PFSK-1 (cell line): ENCODE measurements at regions not wholly inside any gene's neighbourhood (a gene's known extent, or its start where the extent isn't known, plus 50 kb on each side); places are given as distances from the start of the nearest gene placed in this dataset.

Experiments
- FOXP2 ChIP-seq: optimal IDR thresholded peaks from 2 replicates; pipeline ENCODE3; 2011; ENCODE audit warnings: borderline replicate concordance, control low read depth, inconsistent platforms; ENCODE audit not compliant: insufficient read depth; ENCODE audit errors: extremely low read length, extremely low read depth
- POLR2AphosphoS5 ChIP-seq: IDR thresholded peaks from 2 replicates; pipeline ENCODE4 v1.6.1; 2012; ENCODE audit warnings: low read depth, mild to moderate bottlenecking, control low read depth, low read length, moderate library complexity
- REST ChIP-seq, 2 experiments: IDR thresholded peaks; 2 replicates each; pipeline versions ENCODE4 v1.6.1 to v1.8.0; 2011 to 2012; ENCODE audit warnings: low read depth in 2 of 2, low read length in 2 of 2, control low read depth in 1 of 2, inconsistent platforms in 1 of 2, mild to moderate bottlenecking in 1 of 2, moderate library complexity in 1 of 2; ENCODE audit not compliant: insufficient read depth in 1 of 2
- SIN3A ChIP-seq: IDR thresholded peaks from 2 replicates; pipeline ENCODE4 v1.6.1; 2012; ENCODE audit warnings: mild to moderate bottlenecking, low read length, moderate library complexity, borderline replicate concordance; ENCODE audit not compliant: insufficient read depth
- TAF1 ChIP-seq: IDR thresholded peaks from 2 replicates; pipeline ENCODE4 v1.6.1; 2012; ENCODE audit warnings: low read length, control low read depth, borderline replicate concordance; ENCODE audit not compliant: insufficient read depth

DNA sequence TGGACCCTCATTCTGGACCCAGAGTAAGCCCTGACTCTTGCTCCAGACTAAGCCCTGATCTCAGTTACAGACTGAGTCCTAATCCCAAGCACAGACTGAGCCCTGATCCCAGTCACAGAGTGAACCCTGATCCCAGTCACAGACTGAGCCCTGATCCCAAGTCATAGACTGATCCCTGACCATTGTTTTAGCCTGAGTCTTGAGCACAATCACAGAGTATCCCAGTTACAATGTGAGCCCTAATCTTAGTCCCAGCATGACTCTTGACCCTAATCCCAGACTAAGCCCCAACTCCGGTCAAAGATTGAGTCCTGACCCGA lies 240.6 kb downstream of the RBM19 start:
- TF ChIP-seq FOXP2 (no peak), SIN3A (no peak), POLR2AphosphoS5 (no peak), TAF1 (no peak), REST (IDR thresholded peaks at IDR 0.05; ENCODE audit: insufficient read depth in 1 of 2, low read depth in 2 of 2, low read length in 2 of 2) (no peak)

DNA sequence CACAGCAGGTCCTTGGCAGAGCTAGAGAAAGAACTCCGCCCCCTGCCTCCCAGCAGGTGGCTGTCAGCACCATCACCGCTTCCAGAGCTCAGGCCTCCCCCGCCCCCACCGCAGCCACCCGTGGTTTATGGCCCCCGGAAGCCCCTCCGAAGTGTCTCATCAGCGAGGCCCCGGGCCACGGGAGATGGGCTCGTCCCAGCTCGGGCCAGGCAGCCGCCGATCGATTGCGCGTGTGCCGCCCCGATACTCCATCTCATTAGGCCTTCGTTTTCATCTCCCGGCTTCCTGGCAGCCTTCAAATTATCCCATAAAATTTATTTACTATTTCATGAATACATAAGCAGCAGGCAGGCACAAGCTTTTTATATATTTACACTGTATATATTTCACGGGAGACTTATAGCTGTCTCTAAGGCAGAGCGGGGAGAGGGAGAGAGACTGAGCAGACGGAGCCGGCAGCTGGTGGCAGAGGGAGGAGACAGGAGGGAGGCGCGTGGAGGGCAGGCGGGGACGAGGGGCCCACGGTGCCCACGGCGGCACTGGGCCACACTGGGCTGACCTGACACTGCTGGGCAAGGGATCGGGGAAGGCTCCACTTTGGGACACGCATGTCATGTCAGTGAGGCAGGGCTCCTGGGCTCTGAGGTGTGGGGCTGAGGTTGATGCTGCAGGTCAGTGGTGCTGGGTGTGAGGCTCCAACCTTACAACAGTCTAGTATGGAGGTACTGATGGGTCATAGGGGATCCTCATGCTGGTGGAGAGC lies 241.2 kb downstream of the RBM19 start:
- TF ChIP-seq FOXP2 (no peak), REST (IDR thresholded peaks at IDR 0.05; ENCODE audit: insufficient read depth in 1 of 2, low read depth in 2 of 2, low read length in 2 of 2) (no peak), POLR2AphosphoS5 (no peak), SIN3A (no peak), TAF1 (no peak)

DNA sequence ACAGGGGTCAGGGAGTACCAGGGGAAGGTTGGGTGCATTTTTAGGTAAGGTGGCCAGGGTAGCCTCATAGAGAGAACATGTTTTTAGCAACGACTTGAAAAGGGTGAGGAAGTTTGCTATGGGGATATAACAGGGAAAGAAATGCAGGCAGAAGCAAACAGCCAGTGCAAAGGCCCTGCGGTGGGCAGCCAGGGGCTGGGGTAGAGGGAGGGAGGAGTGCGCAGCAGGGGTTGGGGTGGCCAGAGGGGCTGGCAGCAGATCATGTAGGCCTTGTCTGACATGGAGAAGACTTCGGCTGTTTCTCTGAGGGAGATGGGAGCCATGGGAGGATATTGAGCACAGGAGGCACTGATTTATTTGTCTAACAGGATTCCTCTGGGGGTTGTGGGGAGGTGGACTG lies 242.5 kb downstream of the RBM19 start:
- TF ChIP-seq SIN3A: no peak
- no peak for TF ChIP-seq REST (IDR thresholded peaks at IDR 0.05; ENCODE audit: insufficient read depth in 1 of 2, low read depth in 2 of 2, low read length in 2 of 2)
- TF ChIP-seq TAF1: no peak
- TF ChIP-seq POLR2AphosphoS5: no peak
- TF ChIP-seq FOXP2: no peak

GRCh38 chr12:113722747-113723146 lies 243.4 kb downstream of the RBM19 start:
- TF ChIP-seq TAF1 (no peak), SIN3A (no peak), FOXP2 (no peak), POLR2AphosphoS5 (no peak), REST (IDR thresholded peaks at IDR 0.05; ENCODE audit: insufficient read depth in 1 of 2, low read depth in 2 of 2, low read length in 2 of 2) (no peak)

GRCh38 chr12:113720629-113721028 lies 245.5 kb downstream of the RBM19 start:
- no peak for TF ChIP-seq SIN3A
- no peak for TF ChIP-seq FOXP2
- TF ChIP-seq POLR2AphosphoS5: no peak
- TF ChIP-seq REST (IDR thresholded peaks at IDR 0.05; ENCODE audit: insufficient read depth in 1 of 2, low read depth in 2 of 2, low read length in 2 of 2): no peak
- no peak for TF ChIP-seq TAF1
